Thyroid gland (tissue), 4 donors: ENCODE measurements at regions not wholly inside any gene's neighbourhood (a gene's known extent, or its start where the extent isn't known, plus 50 kb on each side); places are given as distances from the start of the nearest gene placed in this dataset.

Experiments
- DNase-seq, 2 donors: peaks; one replicate each; pipeline ENCODE4 v3.0.0-alpha.2; 2019
- H3K27ac ChIP-seq, 3 donors: fragments of 200-600 bp; sonication (generic); 1 replicate in 2 of 3; 2 replicates in 1 of 3; pipeline ENCODE4 v1.5.1; 2016 to 2019; ENCODE audit warnings: mild to moderate bottlenecking in 1 of 3, moderate library complexity in 1 of 3
- H3K27me3 ChIP-seq: fragments of 200-600 bp; sonication (generic); one replicate; pipeline ENCODE4 v1.5.1; 2019
- H3K36me3 ChIP-seq, 2 donors: fragments of 200-600 bp; sonication (generic); one replicate each; pipeline ENCODE4 v1.5.1; 2016 to 2019
- H3K4me1 ChIP-seq, 2 donors: fragments of 200-600 bp; sonication (generic); one replicate each; pipeline ENCODE4 v1.5.1; 2017 to 2019
- H3K4me3 ChIP-seq, 3 donors: fragments of 200-600 bp; sonication (generic); replicated peaks in 1 of 3; 1 replicate in 2 of 3; 2 replicates in 1 of 3; pipeline ENCODE4 v1.5.1; 2016; ENCODE audit warnings: mild to moderate bottlenecking in 1 of 3
- H3K9me3 ChIP-seq: fragments of 200-600 bp; sonication (generic); one replicate; pipeline ENCODE4 v1.5.1; 2017
- POLR2A ChIP-seq, 2 donors: fragments of 450-650 bp; IDR thresholded peaks; one replicate each; pipeline ENCODE4 v1.6.1; 2017; ENCODE audit warnings: antibody characterized with exemption in 2 of 2, mild to moderate bottlenecking in 2 of 2, moderate library complexity in 1 of 2
- WGBS, 2 donors: methylation state at CpG; one replicate each; pipeline ENCODE4 v1.1.5; 2017; 5-methylcytosine and 5-hydroxymethylcytosine counted together
- intact Hi-C: fragments of 100-400 bp; cut with DNase I; formaldehyde crosslinking; loops from one replicate; pipeline ENCODE4 v1.15.1; 2023
- TF ChIP-seq, protein P1 (sequence below), 6 experiments: fragments of 200-600 bp in 3 of 6; fragments of 450-650 bp in 3 of 6; sonication (generic) in 3 of 6; IDR thresholded peaks; one replicate each; pipeline ENCODE4 v1.5.1; 2016 to 2019; ENCODE audit warnings: antibody characterized with exemption in 6 of 6, mild to moderate bottlenecking in 2 of 6, inconsistent platforms in 1 of 6, moderate library complexity in 1 of 6

DNA sequence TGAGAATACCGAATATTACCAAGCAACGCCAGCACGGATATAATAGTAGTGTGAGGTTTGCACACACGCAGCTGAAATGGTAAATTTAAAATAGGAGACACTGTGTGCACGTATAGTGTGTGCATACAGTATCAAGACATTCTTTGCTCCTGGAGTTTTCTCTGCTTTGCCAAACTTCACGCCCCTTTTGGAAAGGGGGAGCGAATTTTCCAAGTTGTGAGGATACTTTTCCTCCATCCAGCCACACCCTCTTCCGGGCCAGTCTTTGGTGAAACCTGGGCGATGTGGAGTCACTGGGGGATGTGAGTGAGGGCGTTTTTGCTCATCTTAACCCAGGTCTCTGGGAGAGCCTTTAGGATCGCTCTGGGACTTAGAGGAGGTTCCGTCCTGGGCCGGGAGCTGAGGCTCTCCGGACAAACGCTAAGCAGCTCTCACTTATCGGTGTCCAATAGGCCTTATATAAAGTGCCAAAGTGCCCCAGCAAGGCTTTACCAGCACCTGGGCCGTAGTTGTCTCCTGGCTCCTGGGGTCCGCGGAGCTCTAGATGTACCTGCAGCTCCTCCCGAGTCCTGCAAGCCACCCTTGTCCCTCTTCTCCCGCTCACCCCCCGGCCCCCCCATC lies 160.0 kb upstream of the MKI67 start:
- no peaks in the 10 kb centered on the region for H3K27me3 ChIP-seq
- WGBS, 2 donors: 30 to 43% methylated on average over 19 to 22 of the region's 22 CpGs
- no peaks in the 10 kb centered on the region for H3K4me1 ChIP-seq
- TF ChIP-seq, protein P1, sequence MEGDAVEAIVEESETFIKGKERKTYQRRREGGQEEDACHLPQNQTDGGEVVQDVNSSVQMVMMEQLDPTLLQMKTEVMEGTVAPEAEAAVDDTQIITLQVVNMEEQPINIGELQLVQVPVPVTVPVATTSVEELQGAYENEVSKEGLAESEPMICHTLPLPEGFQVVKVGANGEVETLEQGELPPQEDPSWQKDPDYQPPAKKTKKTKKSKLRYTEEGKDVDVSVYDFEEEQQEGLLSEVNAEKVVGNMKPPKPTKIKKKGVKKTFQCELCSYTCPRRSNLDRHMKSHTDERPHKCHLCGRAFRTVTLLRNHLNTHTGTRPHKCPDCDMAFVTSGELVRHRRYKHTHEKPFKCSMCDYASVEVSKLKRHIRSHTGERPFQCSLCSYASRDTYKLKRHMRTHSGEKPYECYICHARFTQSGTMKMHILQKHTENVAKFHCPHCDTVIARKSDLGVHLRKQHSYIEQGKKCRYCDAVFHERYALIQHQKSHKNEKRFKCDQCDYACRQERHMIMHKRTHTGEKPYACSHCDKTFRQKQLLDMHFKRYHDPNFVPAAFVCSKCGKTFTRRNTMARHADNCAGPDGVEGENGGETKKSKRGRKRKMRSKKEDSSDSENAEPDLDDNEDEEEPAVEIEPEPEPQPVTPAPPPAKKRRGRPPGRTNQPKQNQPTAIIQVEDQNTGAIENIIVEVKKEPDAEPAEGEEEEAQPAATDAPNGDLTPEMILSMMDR (IDR thresholded peaks at IDR 0.05): no peak
- H3K9me3 ChIP-seq: no peaks in the 10 kb centered on the region
- H3K36me3 ChIP-seq: no peaks in the 10 kb centered on the region
- DNase-seq: no peak
- intact Hi-C loops: no loop called here
- H3K27ac ChIP-seq: no peak overlapping the region
- H3K4me3 ChIP-seq: no peak overlapping the region

DNA sequence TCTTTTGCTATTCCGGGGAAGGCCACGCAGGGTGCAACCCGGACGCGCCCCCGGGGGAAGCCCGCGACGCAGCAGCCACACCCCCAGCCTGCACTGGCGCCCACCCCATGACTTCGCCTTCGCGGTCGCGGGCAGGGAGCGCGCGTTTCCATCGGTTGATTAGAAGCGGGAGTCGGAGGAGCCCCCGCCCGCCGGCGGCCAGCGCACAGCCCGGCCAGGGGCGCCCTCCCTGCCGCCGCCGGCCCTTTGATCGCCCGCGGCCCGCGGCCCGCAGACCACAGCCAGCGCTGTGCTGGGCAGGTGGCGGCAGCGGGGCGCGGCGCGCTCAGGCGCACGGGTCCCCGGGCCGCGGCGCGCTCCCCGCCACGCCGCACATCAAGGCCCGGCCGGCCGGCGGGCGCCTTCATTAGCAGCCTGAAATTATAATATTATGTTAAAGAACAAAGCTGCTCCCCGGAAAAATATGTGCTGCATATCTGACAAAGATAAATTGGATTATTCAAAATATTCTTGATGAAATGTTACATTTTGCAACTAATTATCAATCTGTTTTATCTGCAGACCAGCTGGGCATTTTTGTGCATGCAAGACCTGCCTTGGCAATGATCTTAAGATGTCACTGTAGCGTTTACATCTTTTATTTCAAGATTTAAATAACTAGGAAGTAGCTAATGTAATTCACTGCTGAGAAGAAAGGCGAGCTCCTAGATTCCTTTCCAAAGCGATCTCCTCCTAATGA lies 160.7 kb upstream of the MKI67 start:
- H3K27ac ChIP-seq: no peak overlapping the region
- 11 to 15% methylated on average over 14 to 31 of the region's 63 CpGs for whole genome bisulfite sequencing, 2 donors
- H3K9me3 ChIP-seq: no peaks in the 10 kb centered on the region
- no peaks in the 10 kb centered on the region for H3K4me1 ChIP-seq
- TF ChIP-seq, protein P1 (IDR thresholded peaks at IDR 0.05): no peak
- TF ChIP-seq POLR2A (IDR thresholded peaks at IDR 0.05): no peak
- no peak for DNase-seq
- intact Hi-C loops: no loop called here
- no peaks in the 10 kb centered on the region for H3K27me3 ChIP-seq
- H3K4me3 ChIP-seq: no peak overlapping the region
- H3K36me3 ChIP-seq: no peaks in the 10 kb centered on the region

DNA sequence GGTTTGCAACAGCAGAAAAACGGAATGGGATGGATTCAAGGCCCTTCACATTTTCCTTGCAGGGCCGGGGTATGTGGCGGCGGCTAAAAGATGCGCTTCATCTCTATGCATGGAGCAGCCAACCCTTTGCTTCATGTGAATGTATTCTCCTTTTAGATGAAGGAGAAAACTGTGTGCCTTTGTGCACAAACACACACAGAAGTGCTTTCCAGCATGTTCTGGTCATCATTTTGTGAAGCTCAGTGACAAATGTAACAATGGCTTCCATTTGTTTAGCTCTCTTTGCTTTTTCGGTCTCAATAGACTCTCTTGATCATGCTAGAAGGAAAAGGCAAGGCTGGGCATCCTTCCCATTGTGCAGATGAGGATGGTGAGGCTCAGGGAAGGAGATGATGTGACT lies 161.7 kb upstream of the MKI67 start:
- TF ChIP-seq POLR2A (IDR thresholded peaks at IDR 0.05): no peak
- TF ChIP-seq, protein P1 (IDR thresholded peaks at IDR 0.05): no peak
- Histone ChIP-seq H3K27ac (no peak overlapping the region), H3K27me3 (no peaks in the 10 kb centered on the region), H3K36me3 (no peaks in the 10 kb centered on the region), H3K4me1 (no peaks in the 10 kb centered on the region), H3K9me3 (no peaks in the 10 kb centered on the region), H3K4me3 (no peak overlapping the region)
- DNase-seq: no peak
- intact Hi-C loops: no loop called here
- WGBS, 2 donors: 84 to 90% methylated on average over 6 of the region's 6 CpGs

DNA sequence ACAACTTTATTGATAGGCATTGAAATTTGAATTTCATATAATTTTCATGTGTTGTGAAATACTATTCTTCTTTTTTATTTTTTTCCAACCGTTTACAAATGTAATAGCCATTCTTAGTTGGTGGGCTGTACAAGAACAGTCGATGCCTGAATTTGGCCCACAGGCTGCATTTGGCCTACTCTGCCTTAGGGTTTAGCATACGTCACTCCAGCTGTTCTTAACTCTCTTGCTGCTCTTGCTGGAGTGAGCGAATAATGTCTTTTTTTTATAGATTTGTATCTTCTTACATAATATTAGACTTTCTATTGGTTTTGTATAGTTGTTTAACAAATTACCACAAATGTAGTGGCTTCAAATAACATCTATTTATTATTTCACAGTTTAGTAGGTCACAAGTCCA lies 163.4 kb upstream of the MKI67 start:
- intact Hi-C loops: no loop called here
- no peak for DNase-seq
- Histone ChIP-seq H3K27ac (no peak overlapping the region), H3K27me3 (no peaks in the 10 kb centered on the region), H3K4me3 (no peak overlapping the region), H3K4me1 (no peaks in the 10 kb centered on the region), H3K36me3 (no peaks in the 10 kb centered on the region), H3K9me3 (no peaks in the 10 kb centered on the region)
- WGBS, 2 donors: 87 to 89% methylated on average over 4 of the region's 4 CpGs
- TF ChIP-seq, protein P1 (IDR thresholded peaks at IDR 0.05): no peak
- no peak for TF ChIP-seq POLR2A (IDR thresholded peaks at IDR 0.05)

DNA sequence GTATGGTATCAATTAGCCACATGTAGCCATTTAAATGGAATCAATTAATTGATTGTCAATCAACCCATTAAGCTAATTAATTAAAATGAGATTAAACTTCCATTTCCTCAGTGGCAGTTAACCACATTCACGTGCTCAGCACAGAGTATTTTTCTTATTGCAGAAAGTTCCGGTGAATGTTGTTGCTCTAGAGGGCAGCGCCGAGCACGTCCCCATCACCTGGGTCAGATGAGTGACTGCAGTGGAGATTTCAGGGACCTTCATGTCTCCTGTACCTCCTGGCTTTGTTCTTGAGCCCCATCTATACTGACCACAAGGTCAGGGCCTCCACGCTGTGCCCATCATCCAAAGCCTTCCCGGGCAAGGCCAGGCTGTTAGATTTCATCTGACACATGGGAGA lies 168.8 kb upstream of the MKI67 start:
- WGBS, 2 donors: 74 to 76% methylated on average over 7 of the region's 7 CpGs
- TF ChIP-seq, protein P1 (IDR thresholded peaks at IDR 0.05): no peak
- no peak for TF ChIP-seq POLR2A (IDR thresholded peaks at IDR 0.05)
- H3K36me3 ChIP-seq: no peaks in the 10 kb centered on the region
- H3K9me3 ChIP-seq: no peaks in the 10 kb centered on the region
- DNase-seq: no peak
- no peak overlapping the region for H3K27ac ChIP-seq
- H3K4me1 ChIP-seq: no peaks in the 10 kb centered on the region
- H3K4me3 ChIP-seq: no peak overlapping the region
- intact Hi-C loops: no loop called here
- no peaks in the 10 kb centered on the region for H3K27me3 ChIP-seq
